MM.1S (cell line): ENCODE measurements at regions not wholly inside any gene's neighbourhood (a gene's known extent, or its start where the extent isn't known, plus 50 kb on each side); places are given as distances from the start of the nearest gene placed in this dataset.

Experiments
- DNase-seq: peaks from one replicate; pipeline ENCODE4 v3.0.0-alpha.2; 2015
- H2AFZ ChIP-seq: fragments of 300-600 bp; sonication (generic); 2 replicates; pipeline ENCODE4 v1.6.0; 2016; ENCODE audit warnings: antibody characterized with exemption, low read length
- H3F3A ChIP-seq: fragments of 300-600 bp; sonication (generic); 2 replicates; pipeline ENCODE4 v1.6.1; 2016; ENCODE audit warnings: mild to moderate bottlenecking, antibody characterized with exemption, low read length, moderate library complexity, mixed read lengths; ENCODE audit not compliant: insufficient read depth
- H3K27ac ChIP-seq: fragments of 300-600 bp; sonication (generic); 2 replicates; pipeline ENCODE4 v1.5.1; 2016; ENCODE audit warnings: mild to moderate bottlenecking, low read length
- H3K27me3 ChIP-seq: fragments of 300-600 bp; sonication (generic); replicated peaks from 2 replicates; pipeline ENCODE4 v1.6.0; 2016; ENCODE audit warnings: low read length; ENCODE audit not compliant: insufficient read depth
- H3K36me3 ChIP-seq: fragments of 300-600 bp; sonication (generic); replicated peaks from 2 replicates; pipeline ENCODE4 v1.6.1; 2016; ENCODE audit warnings: mild to moderate bottlenecking, low read length, mixed read lengths; ENCODE audit not compliant: insufficient read depth
- H3K4me1 ChIP-seq: fragments of 300-600 bp; sonication (generic); 2 replicates; pipeline ENCODE4 v1.6.1; 2016; ENCODE audit warnings: low read length, mixed read lengths
- H3K4me2 ChIP-seq: fragments of 300-600 bp; sonication (generic); 2 replicates; pipeline ENCODE4 v1.6.0; 2016; ENCODE audit warnings: low read depth, low read length
- H3K4me3 ChIP-seq: fragments of 300-600 bp; sonication (generic); 2 replicates; pipeline ENCODE4 v1.5.1; 2016; ENCODE audit warnings: low read length, mixed read lengths
- H3K79me2 ChIP-seq: fragments of 300-600 bp; sonication (generic); 2 replicates; pipeline ENCODE4 v1.6.1; 2016; ENCODE audit warnings: mixed run types, low read length, mixed read lengths
- H3K9ac ChIP-seq: fragments of 300-600 bp; sonication (generic); 2 replicates; pipeline ENCODE4 v1.6.1; 2016; ENCODE audit warnings: low read length, mixed read lengths
- H3K9me2 ChIP-seq: fragments of 300-600 bp; sonication (generic); replicated peaks from 2 replicates; pipeline ENCODE4 v1.6.1; 2016; ENCODE audit warnings: mild to moderate bottlenecking, low read length, mixed read lengths; ENCODE audit not compliant: insufficient read depth
- H3K9me3 ChIP-seq: fragments of 300-600 bp; sonication (generic); replicated peaks from 2 replicates; pipeline ENCODE4 v1.6.1; 2016; ENCODE audit warnings: mild to moderate bottlenecking, low read length, mixed read lengths; ENCODE audit not compliant: insufficient read depth
- H4K20me1 ChIP-seq: fragments of 300-600 bp; sonication (generic); 2 replicates; pipeline ENCODE4 v1.6.1; 2016; ENCODE audit warnings: mild to moderate bottlenecking, low read length, moderate library complexity, mixed read lengths; ENCODE audit not compliant: insufficient read depth
- CTCF ChIP-seq: fragments of 300-600 bp; sonication (generic); IDR thresholded peaks from 2 replicates; pipeline ENCODE4 v1.5.1; 2016; ENCODE audit warnings: antibody characterized with exemption, low read length, mixed read lengths
- EZH2 ChIP-seq: fragments of 300-600 bp; sonication (generic); optimal IDR thresholded peaks from 2 replicates; pipeline ENCODE3; 2017; ENCODE audit warnings: low read depth, mild to moderate bottlenecking, antibody characterized with exemption, low read length, mixed read lengths
- EZH2phosphoT487 ChIP-seq: fragments of 300-600 bp; sonication (generic); IDR thresholded peaks from 2 replicates; pipeline ENCODE4 v1.6.1; 2018; ENCODE audit warnings: antibody characterized with exemption, low read length

DNA sequence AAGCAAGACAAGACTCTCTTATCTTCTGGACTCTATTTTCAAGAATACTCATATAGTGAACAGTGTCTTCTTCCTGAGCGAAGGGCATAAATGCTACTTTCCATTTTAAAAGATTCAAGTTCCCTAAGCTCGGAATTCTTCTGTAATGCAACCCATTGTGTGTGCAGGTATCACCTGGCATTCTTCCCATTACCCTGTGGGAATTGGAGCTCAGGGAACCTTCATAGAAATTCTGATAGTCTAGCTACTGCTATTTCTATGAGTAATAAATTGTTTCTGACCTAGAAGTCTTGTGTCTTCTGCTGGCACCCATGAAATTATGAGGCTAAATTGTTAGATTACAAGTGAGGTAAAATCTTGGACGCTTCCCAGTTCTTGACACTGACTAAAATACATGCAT lies 324.1 kb upstream of the DIPK2B start:
- Histone ChIP-seq H3K9me3 (no peaks in the 10 kb centered on the region), H3K27me3 (no peaks in the 10 kb centered on the region), H3K79me2 (no peaks in the 10 kb centered on the region), H3K9me2 (no peaks in the 10 kb centered on the region), H3K36me3 (no peaks in the 10 kb centered on the region), H3K4me1 (no peaks in the 10 kb centered on the region), H3K4me3 (no peak overlapping the region), H3K9ac (no peak overlapping the region), H3F3A (no peaks in the 10 kb centered on the region), H2AFZ (no peak overlapping the region), H3K27ac (no peak overlapping the region), H4K20me1 (no peaks in the 10 kb centered on the region), H3K4me2 (no peak overlapping the region)
- no peak for DNase-seq
- TF ChIP-seq EZH2, result no peak
- TF ChIP-seq CTCF, result no peak
- TF ChIP-seq EZH2phosphoT487, result no peak

DNA sequence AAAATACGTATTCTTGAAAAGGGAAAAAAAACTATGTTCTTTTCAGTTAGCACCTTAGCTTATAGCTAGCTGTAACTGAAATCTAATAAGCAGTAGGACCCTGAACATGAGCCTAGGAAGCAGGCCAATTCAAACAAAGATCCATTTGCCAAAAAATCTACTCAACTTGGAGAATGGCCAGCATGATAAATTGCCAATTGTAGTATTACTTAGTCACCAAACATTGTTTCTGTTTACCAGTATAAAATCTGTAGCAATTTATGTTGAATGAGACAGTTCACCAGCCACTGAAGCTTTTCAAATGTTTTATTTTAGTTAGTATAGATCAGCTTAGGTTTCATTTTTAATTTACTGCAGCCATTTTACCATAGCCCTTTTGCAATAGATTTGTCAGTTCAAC lies 323.6 kb upstream of the DIPK2B start:
- H4K20me1 ChIP-seq, result no peaks in the 10 kb centered on the region
- no peak overlapping the region for H2AFZ ChIP-seq
- H3K9ac ChIP-seq, result no peak overlapping the region
- no peaks in the 10 kb centered on the region for H3K36me3 ChIP-seq
- no peaks in the 10 kb centered on the region for H3F3A ChIP-seq
- H3K9me3 ChIP-seq, result no peaks in the 10 kb centered on the region
- H3K4me1 ChIP-seq, result no peaks in the 10 kb centered on the region
- H3K27ac ChIP-seq, result no peak overlapping the region
- DNase-seq, result no peak
- H3K4me3 ChIP-seq, result no peak overlapping the region
- TF ChIP-seq EZH2phosphoT487, result no peak
- no peak for TF ChIP-seq CTCF
- TF ChIP-seq EZH2, result no peak
- no peaks in the 10 kb centered on the region for H3K79me2 ChIP-seq
- H3K27me3 ChIP-seq, result no peaks in the 10 kb centered on the region
- H3K9me2 ChIP-seq, result no peaks in the 10 kb centered on the region
- no peak overlapping the region for H3K4me2 ChIP-seq

GRCh38 chrX:45518552-45518951 lies 317.9 kb upstream of the DIPK2B start:
- Histone ChIP-seq H3K79me2 (no peaks in the 10 kb centered on the region), H4K20me1 (no peaks in the 10 kb centered on the region), H3F3A (no peaks in the 10 kb centered on the region), H3K27me3 (no peaks in the 10 kb centered on the region), H3K36me3 (no peaks in the 10 kb centered on the region), H2AFZ (no peak overlapping the region), H3K9me2 (no peaks in the 10 kb centered on the region), H3K9me3 (no peaks in the 10 kb centered on the region), H3K27ac (no peak overlapping the region), H3K9ac (no peak overlapping the region), H3K4me2 (no peak overlapping the region), H3K4me1 (no peaks in the 10 kb centered on the region), H3K4me3 (no peak overlapping the region)
- no peak for DNase-seq
- no peak for TF ChIP-seq EZH2phosphoT487
- TF ChIP-seq EZH2, result no peak
- TF ChIP-seq CTCF, result no peak
